HG02588 (cell line): ENCODE measurements at regions not wholly inside any gene's neighbourhood (a gene's known extent, or its start where the extent isn't known, plus 50 kb on each side); places are given as distances from the start of the nearest gene placed in this dataset.
"Not testable (repeated sequence)": the region's sequence is repeated elsewhere in the genome, so short reads cannot be mapped to it uniquely, and the experiment has no call there.

Source experiments
- ATAC-seq: cut with Tn5 transposase; IDR thresholded peaks from one replicate; pipeline ENCODE4 v1.9.1; 2021; ENCODE audit warnings: mild to moderate bottlenecking, moderate library complexity; ENCODE audit not compliant: unreplicated experiment

DNA sequence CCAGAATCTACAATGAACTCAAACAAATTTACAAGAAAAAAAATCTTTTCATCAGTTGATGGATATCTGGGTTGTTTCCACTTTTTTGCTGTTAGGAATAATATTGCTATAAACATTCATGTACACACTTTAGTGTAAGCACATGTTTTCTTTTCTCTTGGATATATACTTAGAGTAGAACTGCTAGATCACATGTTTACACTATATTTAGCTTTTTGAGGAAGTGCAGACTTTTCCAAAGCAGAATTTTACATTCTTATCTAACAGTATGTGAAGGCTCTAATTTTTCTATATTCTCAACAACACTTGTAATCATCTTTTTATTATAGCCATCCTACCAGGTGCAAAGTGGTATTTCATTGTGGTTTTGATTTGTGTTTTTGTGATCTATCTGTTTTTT, 103.6 kb upstream of the RMP24 start:
- no peak for ATAC-seq

DNA sequence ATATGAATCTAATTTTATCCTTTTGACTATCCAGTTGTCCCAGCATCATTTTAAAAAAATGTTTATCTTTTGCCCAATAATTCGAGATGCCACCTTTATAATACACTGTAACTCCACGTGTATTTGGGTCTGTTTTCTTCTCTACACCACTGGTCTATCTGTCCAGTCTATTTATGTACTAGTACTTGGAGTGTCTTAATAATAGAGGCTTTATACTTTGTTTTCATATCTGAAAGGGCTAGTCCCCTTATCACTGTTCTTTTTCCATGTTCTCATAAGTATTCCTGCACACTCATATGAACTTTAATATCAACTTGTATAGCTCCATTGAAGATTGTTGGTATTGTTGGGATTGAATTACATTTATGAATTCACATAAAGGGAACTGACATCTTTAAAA, 101.1 kb upstream of the RMP24 start:
- ATAC-seq: no peak

DNA sequence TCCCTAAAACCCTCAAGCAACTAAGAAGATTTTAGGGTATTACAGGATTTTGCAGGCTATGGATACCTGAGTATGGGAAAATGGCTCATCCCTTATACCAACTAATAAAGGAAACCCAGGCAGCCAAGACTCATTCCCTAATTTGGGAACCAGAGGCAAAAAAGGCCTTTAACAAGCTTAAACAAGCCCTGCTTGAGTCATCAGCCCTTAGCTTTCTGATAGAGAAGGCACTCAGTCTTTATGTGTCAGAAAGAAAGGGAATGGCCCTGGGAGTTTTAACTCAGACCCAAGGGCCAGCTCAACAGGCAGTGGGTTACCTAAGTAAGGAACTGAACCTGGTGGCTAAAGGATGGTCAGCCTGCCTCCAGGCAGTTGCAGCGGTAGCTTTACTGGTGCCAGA, 96.9 kb upstream of the RMP24 start:
- ATAC-seq: no peak

DNA sequence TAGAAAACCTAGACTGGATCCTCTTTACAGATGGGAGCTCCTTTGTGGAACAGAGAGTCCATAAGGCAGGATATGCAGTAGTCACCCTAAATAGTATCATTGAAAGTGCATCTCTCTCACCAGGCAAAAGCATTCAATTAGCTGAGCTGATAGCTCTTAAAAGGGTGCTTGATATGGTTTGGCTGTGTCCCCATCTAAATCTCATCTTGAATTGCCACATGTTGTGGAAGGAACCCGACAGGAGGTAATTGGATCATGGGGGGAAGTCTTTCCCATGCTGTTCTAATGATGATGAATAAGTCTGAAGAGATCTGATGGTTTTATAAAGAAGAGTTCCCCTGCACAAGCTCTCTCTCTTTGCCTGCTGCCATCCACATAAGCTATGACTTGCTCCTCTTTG, 96.2 kb upstream of the RMP24 start:
- ATAC-seq: no peak

DNA sequence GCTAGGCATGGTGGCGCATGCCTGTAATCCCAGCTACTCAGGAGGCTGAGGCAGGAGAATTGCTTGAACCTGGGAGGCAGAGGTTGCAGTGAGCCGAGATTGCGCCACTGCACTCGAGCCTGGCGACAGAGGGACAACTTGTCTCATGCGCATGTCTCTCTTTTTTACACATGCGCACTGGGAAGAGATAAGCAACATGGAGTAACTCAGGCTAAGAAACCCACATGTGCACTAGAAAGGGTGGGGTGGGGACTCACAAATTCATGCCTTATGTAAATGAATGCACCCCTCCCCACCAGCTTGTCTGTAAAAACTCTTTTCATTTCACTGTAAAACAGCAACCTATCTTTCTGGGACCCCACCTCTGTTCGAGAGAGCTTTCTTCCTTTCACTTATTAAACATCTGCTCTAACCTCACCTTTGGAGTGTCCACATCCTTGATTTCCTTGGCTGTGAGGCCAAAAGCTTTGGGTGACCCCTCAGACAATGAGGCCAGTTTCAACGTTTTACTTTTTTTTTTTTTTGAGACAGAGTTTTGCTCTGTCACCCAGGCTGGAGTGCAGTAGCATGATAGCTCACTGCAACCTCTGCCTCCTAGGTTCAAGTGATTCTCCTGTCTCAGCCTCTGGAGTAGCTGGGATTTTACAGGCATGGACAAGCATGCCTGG, 91.6 kb upstream of the RMP24 start:
- no peak for ATAC-seq

DNA sequence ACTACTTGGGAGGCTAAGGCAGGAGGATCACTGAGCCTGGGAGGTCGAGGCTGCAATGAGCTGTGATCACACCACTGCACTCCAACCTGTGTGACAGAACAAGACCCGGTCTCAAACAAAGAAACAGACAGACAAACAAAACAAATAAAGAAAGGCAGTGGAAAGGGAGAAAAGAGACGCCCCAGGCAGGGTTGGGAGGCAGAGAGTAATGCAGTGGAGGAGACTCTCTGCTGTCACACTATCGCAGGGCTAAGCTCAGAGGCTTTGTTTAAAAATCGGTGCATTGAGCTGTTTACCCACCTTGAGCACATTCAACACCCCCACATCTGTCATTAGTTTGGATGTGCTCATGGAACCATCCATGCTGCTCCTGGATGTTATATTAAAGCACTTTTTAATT, 84.2 kb upstream of the RMP24 start:
- ATAC-seq: no peak

DNA sequence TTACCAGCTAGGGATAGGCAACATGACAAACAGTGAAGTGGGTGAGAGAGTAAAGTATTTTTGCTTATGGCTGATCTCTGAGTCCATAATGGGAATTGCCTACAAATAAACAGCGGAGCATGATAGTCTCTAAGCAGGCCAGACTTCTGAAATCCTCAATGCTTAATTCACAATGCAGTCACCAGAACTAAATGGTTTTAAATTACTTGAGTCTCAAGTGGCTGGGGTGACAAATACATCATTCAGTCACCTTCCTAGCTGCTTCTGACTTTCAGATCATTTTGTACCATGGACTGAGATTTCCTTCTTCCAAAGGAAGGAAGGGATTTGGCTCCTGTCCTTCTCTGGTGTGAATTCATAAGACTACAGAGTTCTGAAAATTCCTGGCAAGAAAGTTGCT, 82.8 kb upstream of the RMP24 start:
- ATAC-seq: no peak

DNA sequence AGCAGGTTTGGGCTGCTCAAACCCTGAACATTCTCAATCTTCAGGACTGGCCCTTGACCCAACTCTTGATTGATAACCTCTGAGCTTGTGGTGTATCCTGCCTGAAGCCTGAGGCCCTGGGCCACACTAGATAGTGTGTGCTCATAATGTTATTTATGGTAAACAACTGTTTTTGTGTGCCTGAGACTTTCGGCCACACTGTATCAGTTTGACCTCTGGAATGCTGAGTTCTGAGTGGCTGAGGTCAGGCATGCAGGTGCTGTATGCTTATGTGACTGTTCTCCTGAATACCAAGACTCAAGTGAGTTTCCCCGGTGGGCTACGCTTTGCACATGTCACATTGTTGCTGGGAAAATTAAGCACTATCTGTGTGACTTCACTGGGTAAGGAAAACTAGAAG, 82.2 kb upstream of the RMP24 start:
- ATAC-seq: no peak

DNA sequence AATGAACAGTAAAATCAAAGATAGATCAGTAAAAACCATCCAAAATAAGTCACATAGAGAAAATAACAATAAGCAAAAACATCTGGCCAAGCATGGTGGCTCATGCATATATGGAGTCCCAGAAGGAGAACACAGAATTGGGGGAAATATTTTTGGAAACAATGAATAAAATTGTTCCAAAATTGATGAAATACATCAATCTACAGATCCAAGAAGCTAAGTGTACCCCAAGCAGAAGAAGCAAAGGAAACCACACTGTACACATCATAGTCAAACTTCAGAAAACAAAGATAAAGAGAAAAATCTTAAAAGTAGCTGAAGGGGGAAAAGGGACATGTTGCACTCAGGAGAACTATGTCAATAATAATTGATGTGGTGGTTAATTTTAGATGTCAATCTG, 80.4 kb upstream of the RMP24 start:
- ATAC-seq: no peak

DNA sequence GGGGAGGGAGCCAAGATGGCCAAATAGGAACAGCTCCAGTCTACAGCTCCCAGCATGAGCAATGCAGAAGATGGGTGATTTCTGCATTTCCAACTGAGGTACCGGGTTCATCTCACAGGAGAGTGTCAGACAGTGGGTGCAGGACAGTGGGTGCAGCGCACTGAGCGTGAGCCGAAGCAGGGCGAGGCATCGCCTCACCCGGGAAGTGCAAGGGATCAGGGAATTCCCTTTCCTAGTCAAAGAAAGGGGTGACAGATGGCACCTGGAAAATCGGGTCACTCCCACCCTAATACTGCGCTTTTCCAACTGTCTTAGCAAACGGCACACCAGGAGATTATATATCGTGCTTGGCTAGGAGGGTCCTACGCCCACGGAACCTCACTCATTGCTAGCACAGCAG, 75.0 kb upstream of the RMP24 start:
- not testable (repeated sequence) for ATAC-seq

DNA sequence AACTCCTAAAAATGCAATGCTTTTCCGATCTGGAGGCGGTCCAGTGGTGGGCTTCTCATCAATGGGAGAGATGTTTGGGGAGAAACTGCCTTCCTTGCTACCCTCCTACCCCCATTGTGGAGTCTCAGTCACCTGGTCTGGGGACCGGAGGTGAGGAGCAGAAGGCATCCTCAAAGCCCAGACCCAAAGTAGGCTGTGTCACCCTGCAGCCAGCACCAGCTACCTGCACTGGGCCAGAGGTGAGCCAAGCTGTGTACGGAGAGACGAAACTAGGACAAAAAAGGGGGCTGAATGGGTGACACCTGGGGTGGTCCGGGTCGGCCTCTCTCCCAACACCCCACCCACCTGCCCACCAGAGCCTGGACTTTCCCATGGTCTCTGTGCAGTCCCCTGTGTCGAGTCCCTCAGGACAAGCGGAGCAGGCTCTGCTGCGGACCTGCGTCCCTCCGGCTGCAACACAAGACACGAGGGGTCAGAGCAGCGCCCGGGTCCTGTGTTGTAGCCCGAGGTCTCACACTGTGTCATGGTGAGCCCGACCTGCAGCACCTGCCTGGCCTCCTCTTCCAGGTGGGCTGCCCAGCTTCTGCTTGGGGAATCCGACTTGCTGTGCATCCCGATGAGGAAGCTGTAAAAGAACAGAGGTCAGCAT, 68.0 kb upstream of the RMP24 start:
- no peak for ATAC-seq

DNA sequence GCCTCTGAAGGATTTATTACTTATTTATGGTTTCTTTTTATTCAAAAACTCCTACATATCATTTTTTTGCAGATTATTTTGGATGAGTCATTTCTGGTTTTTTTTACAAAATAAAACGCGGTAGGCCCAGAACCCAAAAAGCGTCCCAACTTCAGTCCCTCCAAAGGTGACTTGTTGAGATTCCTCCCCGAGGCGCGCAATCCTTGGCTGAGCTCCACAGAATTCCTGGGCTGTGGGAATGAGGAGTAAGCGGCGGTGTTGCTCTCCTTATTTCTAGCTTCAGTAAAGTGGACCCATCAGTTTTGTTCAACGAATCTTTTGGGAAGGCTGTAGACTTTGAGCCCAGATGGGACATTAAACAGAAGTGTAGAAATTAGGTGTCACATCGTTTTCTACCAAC, 67.0 kb upstream of the RMP24 start:
- no peak for ATAC-seq

DNA sequence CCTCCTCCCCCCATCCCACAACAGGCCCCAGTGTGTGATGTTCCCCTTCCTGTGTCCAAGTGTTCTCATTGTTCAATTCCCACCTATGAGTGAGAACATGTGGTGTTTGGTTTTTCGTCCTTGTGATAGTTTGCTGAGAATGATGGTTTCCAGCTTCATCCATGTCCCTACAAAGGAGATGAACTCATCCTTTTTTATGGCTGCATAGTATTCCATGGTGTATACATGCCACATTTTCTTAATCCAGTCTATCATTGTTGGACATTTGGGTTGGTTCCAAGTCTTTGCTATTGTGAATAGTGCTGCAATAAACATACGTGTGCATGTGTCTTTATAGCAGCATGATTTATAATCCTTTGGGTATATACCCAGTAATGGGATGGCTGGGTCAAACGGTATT, 66.2 kb upstream of the RMP24 start:
- not testable (repeated sequence) for ATAC-seq

DNA sequence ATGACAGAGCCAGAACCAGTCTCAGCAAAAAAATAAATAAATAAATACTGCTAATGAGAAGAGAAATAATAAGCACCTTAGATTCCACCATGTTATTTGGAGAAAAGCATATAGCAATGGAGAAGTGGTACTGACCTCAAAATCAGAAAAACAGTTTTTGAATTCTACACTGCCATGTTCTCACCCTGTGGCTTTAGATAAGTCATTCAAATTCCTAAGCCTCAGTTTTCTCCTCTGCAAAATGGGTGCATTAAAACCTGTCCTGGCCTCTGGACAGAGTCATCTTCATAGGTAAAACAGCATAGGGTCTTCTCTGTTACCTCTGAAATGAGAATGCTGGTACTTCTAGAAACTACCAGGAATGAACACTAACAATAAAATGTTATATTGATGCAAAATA, 62.2 kb upstream of the RMP24 start:
- ATAC-seq: no peak

DNA sequence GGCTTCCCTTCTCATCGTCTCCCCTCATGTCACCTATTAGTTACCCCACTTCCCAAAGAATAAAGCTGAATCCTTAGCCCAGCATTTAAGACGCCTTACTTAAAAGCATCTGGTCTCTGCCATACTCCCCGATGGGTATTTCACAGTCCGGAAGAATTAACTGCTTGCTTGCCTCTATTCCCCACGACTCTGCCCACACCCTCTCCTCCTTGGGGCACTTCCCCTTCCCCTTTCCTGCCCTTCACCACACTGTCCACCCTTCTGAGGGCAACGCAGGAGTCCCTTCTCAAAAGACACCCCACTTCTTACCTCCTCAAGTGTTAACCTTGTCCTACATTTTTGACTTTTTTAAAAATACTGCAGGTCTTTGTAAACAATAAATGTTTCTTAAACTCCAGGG, 60.1 kb upstream of the RMP24 start:
- no peak for ATAC-seq

DNA sequence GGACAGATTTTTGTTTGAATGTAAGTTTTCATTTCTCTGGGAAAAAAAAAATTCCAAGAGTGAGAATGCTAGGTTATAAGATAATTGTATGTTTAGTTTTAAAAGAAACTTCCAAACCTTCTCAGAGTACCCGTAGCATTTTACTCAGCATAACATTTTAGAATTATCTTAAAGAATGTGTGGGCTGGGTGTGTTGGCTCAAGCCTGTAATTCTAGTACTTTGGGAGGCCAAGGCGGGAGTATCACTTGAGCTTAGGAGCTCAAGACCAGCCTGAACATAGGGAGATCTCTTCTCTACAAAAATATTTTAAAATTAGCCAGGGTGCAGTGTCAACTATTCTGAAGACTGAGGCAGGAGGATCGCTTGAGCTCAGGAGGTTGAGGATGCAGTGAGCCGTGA, 57.4 kb upstream of the RMP24 start:
- no peak for ATAC-seq

DNA sequence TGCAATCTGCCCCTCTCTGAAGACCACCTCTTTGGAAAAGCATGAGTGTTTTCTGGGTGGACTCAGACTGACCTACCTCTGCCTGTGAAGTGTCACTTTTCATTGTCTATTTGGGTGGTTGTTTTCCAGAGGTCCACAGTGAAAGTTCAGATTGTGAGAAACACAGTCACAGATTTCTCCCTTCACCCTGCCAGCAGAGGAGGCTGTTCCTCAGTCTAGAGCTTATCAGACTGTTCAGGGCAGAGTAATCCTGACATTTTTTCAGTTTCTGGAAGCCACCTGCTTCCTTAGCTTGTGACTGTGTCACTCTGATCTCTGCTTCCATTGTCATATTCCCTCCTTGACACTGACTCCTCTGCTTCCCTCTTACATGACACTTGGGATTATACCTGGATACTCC, 55.4 kb upstream of the RMP24 start:
- ATAC-seq: no peak

DNA sequence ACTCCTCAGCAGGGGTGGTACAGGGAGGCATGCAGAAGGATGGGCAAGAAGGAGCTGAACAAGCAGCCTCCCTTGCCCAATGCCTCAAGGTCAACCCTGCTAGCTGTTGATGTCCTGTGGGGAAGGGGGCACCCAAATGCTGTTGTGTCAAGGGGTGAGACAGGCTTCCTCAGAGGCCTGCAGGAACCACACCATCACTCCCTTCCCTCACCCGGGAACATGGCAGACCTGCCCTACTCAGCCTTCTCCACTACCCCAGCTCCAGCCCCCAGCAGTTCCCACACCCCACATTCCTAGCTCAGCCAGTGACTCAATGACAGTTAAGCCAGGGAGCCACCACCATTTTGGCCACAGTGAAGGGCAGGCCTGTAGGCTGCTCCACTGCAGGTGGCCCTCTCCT, 53.9 kb upstream of the RMP24 start:
- ATAC-seq: no peak

DNA sequence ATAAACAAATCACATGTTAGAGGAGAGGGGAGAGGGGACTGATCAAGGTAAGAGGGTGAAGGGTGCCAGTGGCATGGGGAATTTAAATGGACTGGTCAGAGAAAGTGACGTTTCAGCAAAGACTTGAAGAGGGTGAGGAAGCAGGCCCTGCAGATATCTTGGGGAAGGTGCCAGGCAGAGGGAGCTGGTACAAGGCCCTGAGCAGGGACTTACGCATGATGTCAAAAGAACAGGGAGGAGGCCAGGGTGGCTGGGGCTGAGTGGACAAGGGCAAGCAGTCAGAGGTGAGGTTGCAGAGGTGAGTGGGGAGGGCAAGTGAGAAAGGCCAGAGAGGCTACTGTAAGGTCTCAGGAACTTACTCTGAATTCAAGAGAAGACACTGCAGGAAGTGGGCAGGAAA, 53.3 kb upstream of the RMP24 start:
- ATAC-seq: no peak

DNA sequence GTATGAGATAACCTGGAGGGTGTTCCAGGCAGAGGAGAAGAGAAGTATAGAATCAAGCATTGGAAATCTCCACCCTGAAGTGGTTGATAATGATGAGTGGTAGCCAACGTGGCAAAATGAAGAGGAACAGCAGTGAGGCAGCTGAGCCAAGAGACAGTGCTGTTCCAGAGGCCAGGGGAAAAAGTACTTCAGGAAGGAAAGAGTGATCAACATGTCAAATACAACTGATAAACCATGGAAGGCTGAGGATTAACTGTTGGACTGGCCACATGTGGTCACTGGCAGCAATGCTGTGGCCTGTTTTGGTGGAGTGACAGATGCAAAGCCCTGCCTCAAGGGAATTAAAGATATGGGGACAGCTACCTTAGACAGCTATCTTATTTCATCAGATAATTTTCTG, 51.9 kb upstream of the RMP24 start:
- no peak for ATAC-seq
